IMR-90 (cell line): ENCODE measurements at regions not wholly inside any gene's neighbourhood (a gene's known extent, or its start where the extent isn't known, plus 50 kb on each side); places are given as distances from the start of the nearest gene placed in this dataset.

Experiments used
- ATAC-seq: fragments of 200-7000 bp; cut with Tn5 transposase; 2 replicates; pipeline ENCODE4 v1.9.1; 2020; ENCODE audit warnings: low read depth, mild to moderate bottlenecking, moderate library complexity
- BruUV-seq: library from RNA; stranded (reverse); fragments of 400-500 nt; replicated peaks from 2 replicates; lab custom pipeline; 2021; lab: Mats Ljungman, UMichigan
- CTCF ChIA-PET: fragments of 300-600 bp; formaldehyde crosslinking; extraction: SDS; loops from one replicate; lab custom pipeline; 2021; ENCODE audit warnings: antibody characterized with exemption; lab: Yijun Ruan, JAX
- POLR2A ChIA-PET: fragments of 300-600 bp; sonication (Branson Sonifier 250); formaldehyde crosslinking; loops from one replicate; lab custom pipeline; 2022; ENCODE audit warnings: antibody characterized with exemption; ENCODE audit not compliant: unreplicated experiment; lab: Charles Lee
- DNase-seq: peaks from one replicate; pipeline ENCODE4 v3.0.0; 2013
- H2AFZ ChIP-seq: replicated peaks from 2 replicates; pipeline ENCODE3; 2013; ENCODE audit warnings: low read length, mild to moderate bottlenecking; ENCODE audit not compliant: poor library complexity
- H2AK5ac ChIP-seq: 2 replicates; pipeline ENCODE4 v1.6.1; 2013; ENCODE audit warnings: low read depth, low read length, inconsistent platforms
- H2AK9ac ChIP-seq: replicated peaks from 2 replicates; pipeline ENCODE3; 2013; ENCODE audit warnings: mild to moderate bottlenecking, low read depth, low read length, moderate library complexity; ENCODE audit not compliant: poor library complexity
- H2BK120ac ChIP-seq: 2 replicates; pipeline ENCODE4 v1.6.1; 2013; ENCODE audit warnings: low read depth, low read length, inconsistent platforms
- H2BK15ac ChIP-seq: 3 replicates; pipeline ENCODE4 v1.6.1; 2013; ENCODE audit warnings: low read depth, low read length, inconsistent platforms
- H2BK20ac ChIP-seq: 2 replicates; pipeline ENCODE4 v1.6.1; 2013; ENCODE audit warnings: low read depth, mild to moderate bottlenecking, inconsistent platforms, low read length, moderate library complexity
- H2BK5ac ChIP-seq: 2 replicates; pipeline ENCODE4 v1.6.1; 2013; ENCODE audit warnings: mild to moderate bottlenecking, low read depth, low read length, inconsistent platforms; ENCODE audit not compliant: poor library complexity, severe bottlenecking
- H3K14ac ChIP-seq: replicated peaks from 2 replicates; pipeline ENCODE4 v1.6.1; 2013; ENCODE audit warnings: low read depth, low read length, inconsistent platforms
- H3K18ac ChIP-seq: 2 replicates; pipeline ENCODE4 v1.6.1; 2013; ENCODE audit warnings: low read depth, low read length, control low read depth
- H3K23ac ChIP-seq: 2 replicates; pipeline ENCODE4 v1.6.1; 2013; ENCODE audit warnings: low read depth, low read length, inconsistent platforms
- H3K27ac ChIP-seq: 2 replicates; pipeline ENCODE4 v1.5.1; 2013; ENCODE audit warnings: mild to moderate bottlenecking, control low read depth, low read length; ENCODE audit not compliant: insufficient read depth
- H3K27me3 ChIP-seq: 2 replicates; pipeline ENCODE4 v1.6.1; 2013; ENCODE audit warnings: low read length; ENCODE audit not compliant: control insufficient read depth, insufficient read depth
- H3K36me3 ChIP-seq: 2 replicates; pipeline ENCODE4 v1.6.1; 2013; ENCODE audit warnings: low read length, mixed read lengths; ENCODE audit not compliant: control insufficient read depth, insufficient read depth
- H3K4ac ChIP-seq: 2 replicates; pipeline ENCODE4 v1.6.1; 2013; ENCODE audit warnings: low read depth, low read length, inconsistent platforms
- H3K4me1 ChIP-seq: 2 replicates; pipeline ENCODE4 v1.6.1; 2013; ENCODE audit warnings: low read length, mixed read lengths; ENCODE audit not compliant: control insufficient read depth, insufficient read depth
- H3K4me2 ChIP-seq: 2 replicates; pipeline ENCODE4 v1.6.1; 2013; ENCODE audit warnings: low read depth, mild to moderate bottlenecking, control low read depth, low read length, moderate library complexity
- H3K4me3 ChIP-seq: 2 replicates; pipeline ENCODE4 v1.5.1; 2013; ENCODE audit warnings: low read depth, mild to moderate bottlenecking, control low read depth, low read length, moderate library complexity; ENCODE audit not compliant: insufficient read depth
- H3K56ac ChIP-seq: 2 replicates; pipeline ENCODE4 v1.6.1; 2013; ENCODE audit warnings: low read length, inconsistent platforms; ENCODE audit not compliant: insufficient read depth; ENCODE audit errors: extremely low read depth
- H3K79me1 ChIP-seq, 2 experiments: 2 replicates each; pipeline ENCODE4 v1.6.1; 2013; ENCODE audit warnings: low read length in 2 of 2, inconsistent platforms in 1 of 2, low read depth in 1 of 2
- H3K9ac ChIP-seq: 2 replicates; pipeline ENCODE4 v1.6.1; 2013; ENCODE audit warnings: low read depth, low read length, control low read depth
- H3K9me1 ChIP-seq: 2 replicates; pipeline ENCODE4 v1.6.1; 2013; ENCODE audit warnings: low read length, inconsistent platforms; ENCODE audit not compliant: insufficient read depth
- H3K9me3 ChIP-seq: 2 replicates; pipeline ENCODE4 v1.6.1; 2013; ENCODE audit warnings: low read length; ENCODE audit not compliant: control insufficient read depth, insufficient read depth
- H4K20me1 ChIP-seq: 2 replicates; pipeline ENCODE4 v1.6.1; 2013; ENCODE audit warnings: low read length, inconsistent platforms; ENCODE audit not compliant: insufficient read depth
- H4K5ac ChIP-seq: 2 replicates; pipeline ENCODE4 v1.6.1; 2013; ENCODE audit warnings: mild to moderate bottlenecking, low read depth, low read length, control low read depth
- H4K8ac ChIP-seq, 2 experiments: 2 replicates each; pipeline ENCODE4 v1.6.1; 2013; ENCODE audit warnings: low read depth in 2 of 2, low read length in 2 of 2, control low read depth in 1 of 2, inconsistent platforms in 1 of 2
- H4K91ac ChIP-seq: 2 replicates; pipeline ENCODE4 v1.6.1; 2013; ENCODE audit warnings: low read depth, low read length, inconsistent platforms; ENCODE audit not compliant: insufficient read depth
- BHLHE40 ChIP-seq: fragments of 150-350 bp; IDR thresholded peaks from 2 replicates; pipeline ENCODE4 v1.6.1; 2016; ENCODE audit warnings: mild to moderate bottlenecking, low read depth, low read length
- CEBPB ChIP-seq: IDR thresholded peaks from 2 replicates; pipeline ENCODE4 v1.6.1; 2012; ENCODE audit warnings: low read depth, low read length, improper control_type of control experiment
- CHD1 ChIP-seq: IDR thresholded peaks from 2 replicates; pipeline ENCODE4 v1.6.1; 2012; ENCODE audit warnings: low read depth, low read length, improper control_type of control experiment
- FOS ChIP-seq: fragments of 150-350 bp; IDR thresholded peaks from 2 replicates; pipeline ENCODE4 v1.6.1; 2016; ENCODE audit warnings: low read depth, low read length
- MAFK ChIP-seq: IDR thresholded peaks from 2 replicates; pipeline ENCODE4 v1.6.1; 2012; ENCODE audit warnings: low read depth, low read length, improper control_type of control experiment
- MAZ ChIP-seq: IDR thresholded peaks from 2 replicates; pipeline ENCODE4 v1.6.1; 2012; ENCODE audit warnings: low read depth, mild to moderate bottlenecking, low read length, improper control_type of control experiment, moderate library complexity, borderline replicate concordance
- MXI1 ChIP-seq: IDR thresholded peaks from 2 replicates; pipeline ENCODE4 v1.6.1; 2012; ENCODE audit warnings: low read depth, mild to moderate bottlenecking, low read length, moderate library complexity, borderline replicate concordance
- NFE2L2 ChIP-seq: fragments of 150-350 bp; IDR thresholded peaks from 2 replicates; pipeline ENCODE4 v1.6.1; 2016; ENCODE audit warnings: low read depth, mild to moderate bottlenecking, low read length
- POLR2A ChIP-seq: IDR thresholded peaks from 2 replicates; pipeline ENCODE4 v1.6.1; 2012; ENCODE audit warnings: mild to moderate bottlenecking, low read depth, low read length
- RAD21 ChIP-seq: IDR thresholded peaks from 2 replicates; pipeline ENCODE4 v1.6.1; 2012; ENCODE audit warnings: low read length, improper control_type of control experiment
- RCOR1 ChIP-seq: IDR thresholded peaks from 2 replicates; pipeline ENCODE4 v1.6.1; 2012; ENCODE audit warnings: mild to moderate bottlenecking, low read length, improper control_type of control experiment; ENCODE audit not compliant: insufficient replicate concordance
- RFX5 ChIP-seq: IDR thresholded peaks from 2 replicates; pipeline ENCODE4 v1.8.0; 2012; ENCODE audit warnings: low read depth, mild to moderate bottlenecking, low read length, moderate library complexity
- SMC3 ChIP-seq: fragments of 150-350 bp; IDR thresholded peaks from 2 replicates; pipeline ENCODE4 v1.6.1; 2016; ENCODE audit warnings: low read depth, mild to moderate bottlenecking, antibody characterized with exemption, low read length, moderate library complexity
- WGBS, 2 experiments: methylation state at CpG; one replicate each; pipeline versions ENCODE4 v1.1.5 to v1.1.7; 2013; ENCODE audit warnings: missing lambda C conversion rate in 2 of 2; ENCODE audit not compliant: insufficient read length in 1 of 2; ENCODE audit errors: extremely low coverage in 2 of 2; 5-methylcytosine and 5-hydroxymethylcytosine counted together
- dilution Hi-C: fragments of 300-500 bp; cut with HindIII; formaldehyde crosslinking; loops from one replicate; pipeline ENCODE4 v1.14.3; 2018; ENCODE audit warnings: low sequenced_read_pairs; ENCODE audit not compliant: unreplicated experiment
- in situ Hi-C: fragments of 300-500 bp; cut with MboI; formaldehyde crosslinking; loops from 3 replicates; pipeline ENCODE4 v1.14.3; 2019; ENCODE audit warnings: low sequenced_read_pairs, inconsistent platforms, mixed read lengths
- intact Hi-C: fragments of 100-400 bp; cut with micrococcal nuclease; formaldehyde crosslinking; loops from 2 replicates; pipeline ENCODE4 v1.10.0; 2022
- TF ChIP-seq, protein P1 (sequence below): fragments of 150-350 bp; IDR thresholded peaks from 2 replicates; pipeline ENCODE4 v1.6.1; 2017; ENCODE audit warnings: mild to moderate bottlenecking, antibody characterized with exemption, low read length, low read depth
- TF ChIP-seq, protein P2 (sequence below): conservative IDR thresholded peaks from 2 replicates; pipeline ENCODE4 v1.5.1; 2012; ENCODE audit warnings: mild to moderate bottlenecking, low read depth, low read length, improper control_type of control experiment

- no peak overlapping the region for H2AK5ac ChIP-seq
- peaks cover 2% of the 10 kb centered on the region; the same call in 1 of the 2 replicates for H3K9me3 ChIP-seq
- WGBS, 2 experiments, result no CpG with 5 or more reads among the region's 2 CpGs
- H3K4me3 ChIP-seq, result no peak overlapping the region
- intact Hi-C loops, result no loop called here
- dilution Hi-C loops, result no loop called here
- no peaks in the 10 kb centered on the region for H3K4me1 ChIP-seq
- no peak overlapping the region for H2AFZ ChIP-seq
- H2BK20ac ChIP-seq, result no peak overlapping the region
- H3K4me2 ChIP-seq, result no peak overlapping the region
- H3K27me3 ChIP-seq, result no peaks in the 10 kb centered on the region
- no peak for TF ChIP-seq NFE2L2
- TF ChIP-seq MAZ, result no peak
- TF ChIP-seq RFX5, result no peak
- no peak for TF ChIP-seq MAFK
- TF ChIP-seq RCOR1, result no peak
- no peak for TF ChIP-seq CEBPB
- TF ChIP-seq, protein P1, sequence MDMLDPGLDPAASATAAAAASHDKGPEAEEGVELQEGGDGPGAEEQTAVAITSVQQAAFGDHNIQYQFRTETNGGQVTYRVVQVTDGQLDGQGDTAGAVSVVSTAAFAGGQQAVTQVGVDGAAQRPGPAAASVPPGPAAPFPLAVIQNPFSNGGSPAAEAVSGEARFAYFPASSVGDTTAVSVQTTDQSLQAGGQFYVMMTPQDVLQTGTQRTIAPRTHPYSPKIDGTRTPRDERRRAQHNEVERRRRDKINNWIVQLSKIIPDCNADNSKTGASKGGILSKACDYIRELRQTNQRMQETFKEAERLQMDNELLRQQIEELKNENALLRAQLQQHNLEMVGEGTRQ, result no peak
- no peak for TF ChIP-seq BHLHE40
- TF ChIP-seq SMC3, result no peak
- TF ChIP-seq, protein P2, sequence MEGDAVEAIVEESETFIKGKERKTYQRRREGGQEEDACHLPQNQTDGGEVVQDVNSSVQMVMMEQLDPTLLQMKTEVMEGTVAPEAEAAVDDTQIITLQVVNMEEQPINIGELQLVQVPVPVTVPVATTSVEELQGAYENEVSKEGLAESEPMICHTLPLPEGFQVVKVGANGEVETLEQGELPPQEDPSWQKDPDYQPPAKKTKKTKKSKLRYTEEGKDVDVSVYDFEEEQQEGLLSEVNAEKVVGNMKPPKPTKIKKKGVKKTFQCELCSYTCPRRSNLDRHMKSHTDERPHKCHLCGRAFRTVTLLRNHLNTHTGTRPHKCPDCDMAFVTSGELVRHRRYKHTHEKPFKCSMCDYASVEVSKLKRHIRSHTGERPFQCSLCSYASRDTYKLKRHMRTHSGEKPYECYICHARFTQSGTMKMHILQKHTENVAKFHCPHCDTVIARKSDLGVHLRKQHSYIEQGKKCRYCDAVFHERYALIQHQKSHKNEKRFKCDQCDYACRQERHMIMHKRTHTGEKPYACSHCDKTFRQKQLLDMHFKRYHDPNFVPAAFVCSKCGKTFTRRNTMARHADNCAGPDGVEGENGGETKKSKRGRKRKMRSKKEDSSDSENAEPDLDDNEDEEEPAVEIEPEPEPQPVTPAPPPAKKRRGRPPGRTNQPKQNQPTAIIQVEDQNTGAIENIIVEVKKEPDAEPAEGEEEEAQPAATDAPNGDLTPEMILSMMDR, result no peak
- no peak for TF ChIP-seq FOS
- TF ChIP-seq POLR2A, result no peak
- no peak for TF ChIP-seq CHD1
- no peak for TF ChIP-seq MXI1
- TF ChIP-seq RAD21, result no peak
- H3K9me1 ChIP-seq, result no peaks in the 10 kb centered on the region
- ChIA-PET CTCF (no interaction called here), POLR2A (no interaction called here)
- no peak overlapping the region for H3K9ac ChIP-seq
- H2BK15ac ChIP-seq, result no peak overlapping the region
- H4K5ac ChIP-seq, result no peak overlapping the region
- no peak overlapping the region for H3K14ac ChIP-seq
- DNase-seq, result no peak
- no peak overlapping the region for H4K91ac ChIP-seq
- no peak overlapping the region for H2BK5ac ChIP-seq
- H2BK120ac ChIP-seq, result no peak overlapping the region
- in situ Hi-C loops, result no loop called here
- no TSS peak for BruUV-seq
- H3K79me1 ChIP-seq, result no peaks in the 10 kb centered on the region
- H3K18ac ChIP-seq, result no peak overlapping the region
- ATAC-seq, result no peak
- H2AK9ac ChIP-seq, result no peak overlapping the region
- no peaks in the 10 kb centered on the region for H4K20me1 ChIP-seq
- no peaks in the 10 kb centered on the region for H3K36me3 ChIP-seq
- H3K27ac ChIP-seq, result no peak overlapping the region
- no peak overlapping the region for H3K56ac ChIP-seq
- H3K4ac ChIP-seq, result no peak overlapping the region
- H4K8ac ChIP-seq, result no peak overlapping the region
- no peak overlapping the region for H3K23ac ChIP-seq
These were observed 908.1 kb upstream of the TMEM132C start for GRCh38 chr12:127358888-127359287.
